Smooth muscle cell (in vitro differentiated cells): ENCODE measurements at regions not wholly inside any gene's neighbourhood (a gene's known extent, or its start where the extent isn't known, plus 50 kb on each side); places are given as distances from the start of the nearest gene placed in this dataset.

Experiments
- DNase-seq: peaks from one replicate; lab custom pipeline; 2025; ENCODE audit not compliant: unreplicated experiment; lab: John Stamatoyannopoulos, UW
- H2AFZ ChIP-seq: fragments of 200-600 bp; sonication (generic); 2 replicates; pipeline ENCODE4 v1.6.0; 2016; ENCODE audit warnings: antibody characterized with exemption, low read depth, mild to moderate bottlenecking
- H3F3A ChIP-seq: fragments of 200-600 bp; sonication (generic); 2 replicates; pipeline ENCODE4 v1.6.0; 2017; ENCODE audit warnings: antibody characterized with exemption, low read depth
- H3K27ac ChIP-seq: fragments of 200-600 bp; sonication (generic); 2 replicates; pipeline ENCODE4 v1.5.1; 2016; ENCODE audit warnings: low read depth, mild to moderate bottlenecking
- H3K27me3 ChIP-seq: fragments of 200-600 bp; sonication (generic); 2 replicates; pipeline ENCODE4 v1.6.1; 2016; ENCODE audit warnings: low read depth, mild to moderate bottlenecking
- H3K36me3 ChIP-seq: fragments of 200-600 bp; sonication (generic); 2 replicates; pipeline ENCODE4 v1.5.1; 2016; ENCODE audit warnings: low read depth
- H3K4me1 ChIP-seq: fragments of 200-600 bp; sonication (generic); 2 replicates; pipeline ENCODE4 v1.5.1; 2016; ENCODE audit warnings: low read depth
- H3K4me2 ChIP-seq: fragments of 200-600 bp; sonication (generic); 2 replicates; pipeline ENCODE4 v1.6.0; 2016; ENCODE audit warnings: mild to moderate bottlenecking
- H3K4me3 ChIP-seq: fragments of 200-600 bp; sonication (generic); 2 replicates; pipeline ENCODE4 v1.5.1; 2016; ENCODE audit warnings: mild to moderate bottlenecking
- H3K79me2 ChIP-seq: fragments of 200-600 bp; sonication (generic); 2 replicates; pipeline ENCODE4 v1.6.0; 2016; ENCODE audit warnings: low read depth, mild to moderate bottlenecking
- H3K9ac ChIP-seq: fragments of 200-600 bp; sonication (generic); 2 replicates; pipeline ENCODE4 v1.6.0; 2016; ENCODE audit warnings: low read depth
- H3K9me3 ChIP-seq: fragments of 200-600 bp; sonication (generic); replicated peaks from 2 replicates; pipeline ENCODE4 v1.5.1; 2016; ENCODE audit warnings: low read depth
- H4K20me1 ChIP-seq: fragments of 200-600 bp; sonication (generic); 2 replicates; pipeline ENCODE4 v1.6.0; 2016; ENCODE audit warnings: low read depth
- WGBS: methylation state at CpG from one replicate; pipeline ENCODE4 v1.1.7; 2016; ENCODE audit warnings: low lambda C conversion rate; 5-methylcytosine and 5-hydroxymethylcytosine counted together
- TF ChIP-seq, protein P1 (sequence below): fragments of 200-600 bp; sonication (generic); IDR thresholded peaks from 2 replicates; pipeline ENCODE4 v1.5.1; 2017; ENCODE audit warnings: borderline replicate concordance, mild to moderate bottlenecking, antibody characterized with exemption; ENCODE audit not compliant: insufficient read depth, poor library complexity, severe bottlenecking

DNA sequence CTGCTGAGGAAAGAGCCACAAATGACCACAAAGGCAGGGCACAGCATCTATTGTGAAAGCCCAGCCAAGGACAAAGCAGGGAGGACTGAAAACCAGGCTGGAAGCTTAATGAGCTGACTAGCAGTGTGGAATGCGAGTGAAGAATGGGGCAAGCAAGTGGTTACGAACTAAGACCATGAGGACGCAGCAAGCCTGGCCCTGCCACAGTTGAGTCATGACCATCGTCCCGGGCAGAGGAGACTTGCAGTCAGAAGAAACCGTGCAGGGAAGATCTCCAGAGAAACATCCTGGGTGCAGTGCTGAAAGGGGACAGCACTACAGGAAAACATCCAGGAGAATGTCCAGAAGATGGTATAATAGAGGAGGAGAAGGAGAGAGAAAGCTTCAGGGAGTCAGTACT lies 120.5 kb upstream of the GYPC start:
- H3K4me2 ChIP-seq, result no peak overlapping the region
- no peaks in the 10 kb centered on the region for H4K20me1 ChIP-seq
- no peak overlapping the region for H3K4me3 ChIP-seq
- H3K4me1 ChIP-seq, result no peaks in the 10 kb centered on the region
- no peak overlapping the region for H3K27ac ChIP-seq
- TF ChIP-seq, protein P1, sequence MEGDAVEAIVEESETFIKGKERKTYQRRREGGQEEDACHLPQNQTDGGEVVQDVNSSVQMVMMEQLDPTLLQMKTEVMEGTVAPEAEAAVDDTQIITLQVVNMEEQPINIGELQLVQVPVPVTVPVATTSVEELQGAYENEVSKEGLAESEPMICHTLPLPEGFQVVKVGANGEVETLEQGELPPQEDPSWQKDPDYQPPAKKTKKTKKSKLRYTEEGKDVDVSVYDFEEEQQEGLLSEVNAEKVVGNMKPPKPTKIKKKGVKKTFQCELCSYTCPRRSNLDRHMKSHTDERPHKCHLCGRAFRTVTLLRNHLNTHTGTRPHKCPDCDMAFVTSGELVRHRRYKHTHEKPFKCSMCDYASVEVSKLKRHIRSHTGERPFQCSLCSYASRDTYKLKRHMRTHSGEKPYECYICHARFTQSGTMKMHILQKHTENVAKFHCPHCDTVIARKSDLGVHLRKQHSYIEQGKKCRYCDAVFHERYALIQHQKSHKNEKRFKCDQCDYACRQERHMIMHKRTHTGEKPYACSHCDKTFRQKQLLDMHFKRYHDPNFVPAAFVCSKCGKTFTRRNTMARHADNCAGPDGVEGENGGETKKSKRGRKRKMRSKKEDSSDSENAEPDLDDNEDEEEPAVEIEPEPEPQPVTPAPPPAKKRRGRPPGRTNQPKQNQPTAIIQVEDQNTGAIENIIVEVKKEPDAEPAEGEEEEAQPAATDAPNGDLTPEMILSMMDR, result no peak
- no peak for DNase-seq
- no peaks in the 10 kb centered on the region for H3K9me3 ChIP-seq
- H3K9ac ChIP-seq, result no peak overlapping the region
- 85% methylated on average over 6 of the region's 6 CpGs for WGBS
- no peaks in the 10 kb centered on the region for H3K36me3 ChIP-seq
- no peaks in the 10 kb centered on the region for H3K79me2 ChIP-seq
- no peaks in the 10 kb centered on the region for H3F3A ChIP-seq
- H2AFZ ChIP-seq, result no peak overlapping the region
- H3K27me3 ChIP-seq, result peaks cover 3% of the 10 kb centered on the region

DNA sequence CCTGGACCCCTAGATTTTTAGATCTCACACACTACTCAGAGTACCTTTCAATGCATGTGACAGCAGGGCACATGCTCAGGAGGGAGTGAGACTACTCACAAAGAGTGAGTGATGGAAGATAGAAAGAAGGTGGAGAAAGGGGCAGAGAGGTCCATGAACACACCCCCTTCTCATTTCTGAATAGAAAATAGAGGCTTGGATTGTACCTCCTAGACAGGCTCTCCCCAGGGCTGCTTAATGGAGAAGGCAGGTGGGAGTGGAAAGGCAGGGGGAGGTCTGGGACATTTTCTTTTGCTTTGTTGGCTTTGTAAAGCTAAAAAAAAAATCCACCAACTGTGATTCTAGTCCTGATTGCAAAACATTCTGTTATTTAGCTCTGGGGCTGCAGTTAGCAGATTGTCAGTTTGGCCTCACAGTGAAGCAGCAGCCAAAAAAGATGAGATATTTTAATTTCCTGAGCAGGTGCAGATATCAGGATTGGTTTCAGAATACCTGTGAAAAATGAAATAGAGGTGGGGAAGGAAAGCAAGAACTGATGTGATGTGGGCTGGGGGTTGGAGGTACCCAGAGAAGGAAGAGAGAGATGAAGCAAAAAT lies 119.3 kb upstream of the GYPC start:
- Histone ChIP-seq H3K4me3 (no peak overlapping the region), H3K9ac (no peak overlapping the region)

DNA sequence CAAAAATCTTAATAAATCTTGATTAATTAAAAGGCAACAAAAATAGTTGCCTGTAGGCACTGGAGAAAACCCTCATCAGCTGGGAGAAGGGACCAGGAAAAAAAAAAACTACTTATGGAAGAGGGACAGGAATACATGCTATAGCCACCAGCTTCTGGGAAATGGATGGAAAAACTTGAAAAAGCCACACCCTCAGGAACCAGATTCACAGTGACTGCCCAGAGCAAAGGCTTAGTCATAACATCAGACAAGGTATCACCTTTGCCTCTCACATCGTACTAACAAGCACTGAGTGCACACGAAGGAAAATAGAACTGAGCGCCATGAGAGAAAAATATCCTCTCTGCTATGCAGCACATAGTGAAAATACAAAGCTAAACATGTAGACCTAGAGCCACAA lies 116.9 kb upstream of the GYPC start:
- 81% methylated on average over 3 of the region's 3 CpGs for WGBS
- no peaks in the 10 kb centered on the region for H3K9me3 ChIP-seq
- H3K36me3 ChIP-seq, result no peaks in the 10 kb centered on the region
- no peaks in the 10 kb centered on the region for H4K20me1 ChIP-seq
- no peak overlapping the region for H2AFZ ChIP-seq
- TF ChIP-seq, protein P1, result no peak
- H3K4me3 ChIP-seq, result no peak overlapping the region
- no peak overlapping the region for H3K4me2 ChIP-seq
- H3K27ac ChIP-seq, result no peak overlapping the region
- no peaks in the 10 kb centered on the region for H3F3A ChIP-seq
- no peaks in the 10 kb centered on the region for H3K4me1 ChIP-seq
- H3K27me3 ChIP-seq, result no peaks in the 10 kb centered on the region
- no peaks in the 10 kb centered on the region for H3K79me2 ChIP-seq
- DNase-seq, result no peak
- no peak overlapping the region for H3K9ac ChIP-seq

More for the DNA sequence above, 119.3 kb upstream of the GYPC start:
- Histone ChIP-seq H2AFZ (no peak overlapping the region), H3K9me3 (no peaks in the 10 kb centered on the region), H3K79me2 (no peaks in the 10 kb centered on the region), H3F3A (no peaks in the 10 kb centered on the region), H4K20me1 (no peaks in the 10 kb centered on the region), H3K4me2 (no peak overlapping the region), H3K27me3 (no peaks in the 10 kb centered on the region), H3K27ac (no peak overlapping the region), H3K4me1 (no peaks in the 10 kb centered on the region), H3K36me3 (no peaks in the 10 kb centered on the region)
- TF ChIP-seq, protein P1, result no peak
- no peak for DNase-seq

DNA sequence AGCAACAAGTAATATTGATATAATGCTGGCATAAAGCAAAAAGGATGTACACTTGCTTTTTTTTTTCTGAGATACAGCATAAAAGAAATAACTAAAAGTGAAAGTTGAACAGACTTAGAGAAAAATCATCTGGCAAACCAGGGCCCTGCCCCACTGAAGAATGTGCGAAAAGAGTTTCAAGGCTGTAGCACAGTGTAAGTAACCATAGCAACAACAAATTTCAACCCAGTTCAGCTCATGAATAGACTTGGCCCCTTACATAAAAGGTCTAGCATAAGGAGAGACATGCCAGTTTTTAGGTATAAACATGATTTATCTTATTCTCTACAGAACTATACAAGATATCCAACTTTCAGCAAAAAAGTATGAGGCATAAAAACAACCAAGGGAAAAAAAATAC lies 113.7 kb upstream of the GYPC start:
- DNase-seq, result no peak
- no peak overlapping the region for H2AFZ ChIP-seq
- no peak overlapping the region for H3K9ac ChIP-seq
- TF ChIP-seq, protein P1, result no peak
- H3K4me1 ChIP-seq, result no peaks in the 10 kb centered on the region
- no peak overlapping the region for H3K4me3 ChIP-seq
- no peaks in the 10 kb centered on the region for H3K79me2 ChIP-seq
- no peaks in the 10 kb centered on the region for H3K27me3 ChIP-seq
- no peak overlapping the region for H3K27ac ChIP-seq
- H3K36me3 ChIP-seq, result no peaks in the 10 kb centered on the region
- no peaks in the 10 kb centered on the region for H4K20me1 ChIP-seq
- H3K9me3 ChIP-seq, result no peaks in the 10 kb centered on the region
- H3F3A ChIP-seq, result no peaks in the 10 kb centered on the region
- 82% methylated on average over 1 of the region's 1 CpG for WGBS
- H3K4me2 ChIP-seq, result no peak overlapping the region
